UCSD-AML1 (cell line): ENCODE measurements at regions not wholly inside any gene's neighbourhood (a gene's known extent, or its start where the extent isn't known, plus 50 kb on each side); places are given as distances from the start of the nearest gene placed in this dataset.

ENCODE experiments used
- DNase-seq: peaks from one replicate; lab custom pipeline; 2025; ENCODE audit not compliant: unreplicated experiment; lab: John Stamatoyannopoulos, UW

DNA sequence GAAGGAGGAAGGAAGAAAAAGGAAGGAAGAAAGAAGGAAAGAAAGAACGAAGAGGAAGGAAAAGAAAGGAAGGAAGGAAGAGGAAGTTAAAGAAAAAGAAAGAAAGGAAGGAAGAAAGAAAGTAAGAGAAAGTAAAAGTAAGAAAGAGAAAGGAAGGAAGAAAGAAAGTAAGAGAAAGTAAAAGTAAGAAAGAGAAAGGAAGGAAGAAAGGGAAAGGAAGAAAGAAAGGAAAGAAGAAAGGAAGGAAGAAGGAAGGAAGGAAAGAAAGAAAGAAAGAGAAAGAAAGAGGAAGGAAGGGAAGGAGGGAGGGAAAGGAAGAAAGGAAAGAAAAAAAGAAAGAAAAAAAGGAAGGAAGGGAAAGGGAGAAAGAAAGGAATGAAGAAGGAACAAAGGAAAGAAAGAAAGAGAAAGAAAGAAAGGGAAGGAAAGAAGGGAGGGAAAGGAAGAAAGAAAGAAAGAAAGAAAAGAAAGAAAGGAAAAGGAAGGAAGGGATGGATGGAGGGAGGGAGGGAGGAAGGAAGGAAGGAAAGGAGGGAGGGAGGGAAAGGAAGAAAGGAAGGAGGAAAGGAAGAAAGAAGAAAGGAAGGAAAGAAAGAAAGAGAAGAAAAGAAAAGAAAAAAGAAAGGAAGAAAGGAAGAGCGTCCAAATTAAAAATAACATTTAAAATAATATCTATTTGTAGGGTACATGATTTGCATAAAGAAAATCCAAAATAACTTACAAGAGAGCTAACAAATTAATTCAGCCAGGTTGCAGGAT, 827.9 kb downstream of the TSN start:
- DNase-seq, result no peak

DNA sequence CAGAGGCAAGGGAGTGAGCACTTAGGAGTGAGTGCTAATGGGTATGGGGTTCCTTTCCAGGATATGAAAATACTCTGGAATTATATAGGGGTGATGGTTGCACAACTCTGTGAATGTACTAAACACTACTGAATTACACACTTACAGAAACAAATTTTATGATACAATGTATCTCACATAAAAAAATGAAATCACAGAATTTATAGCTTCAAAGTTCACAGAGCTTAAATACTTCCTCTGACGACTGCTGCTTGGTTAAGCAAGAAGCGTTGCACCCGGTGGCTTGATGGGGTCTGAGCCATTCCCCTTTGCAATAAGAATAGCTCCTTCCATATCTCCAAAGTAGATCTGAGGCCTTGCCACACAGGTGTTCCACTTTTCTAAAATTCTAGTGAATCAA, 835.1 kb downstream of the TSN start:
- no peak for DNase-seq

DNA sequence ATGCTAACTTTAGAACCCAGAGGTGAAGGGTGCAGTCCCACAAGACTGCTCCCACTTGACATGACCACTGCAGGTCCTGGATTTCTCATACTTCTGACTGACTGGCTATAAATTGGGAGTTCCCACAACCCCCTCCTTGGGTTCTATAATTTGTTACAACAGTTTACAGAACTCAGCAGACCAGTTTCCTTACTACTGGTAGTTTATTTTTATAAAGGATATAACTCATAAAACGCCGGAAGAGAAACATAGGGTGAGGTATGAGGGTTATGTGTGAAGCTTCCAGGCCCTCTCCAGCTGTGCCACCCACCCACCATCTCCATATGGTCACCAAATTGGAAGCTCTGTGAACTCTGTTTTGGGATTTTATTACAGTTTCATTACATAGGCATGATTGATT, 839.6 kb downstream of the TSN start:
- no peak for DNase-seq

DNA sequence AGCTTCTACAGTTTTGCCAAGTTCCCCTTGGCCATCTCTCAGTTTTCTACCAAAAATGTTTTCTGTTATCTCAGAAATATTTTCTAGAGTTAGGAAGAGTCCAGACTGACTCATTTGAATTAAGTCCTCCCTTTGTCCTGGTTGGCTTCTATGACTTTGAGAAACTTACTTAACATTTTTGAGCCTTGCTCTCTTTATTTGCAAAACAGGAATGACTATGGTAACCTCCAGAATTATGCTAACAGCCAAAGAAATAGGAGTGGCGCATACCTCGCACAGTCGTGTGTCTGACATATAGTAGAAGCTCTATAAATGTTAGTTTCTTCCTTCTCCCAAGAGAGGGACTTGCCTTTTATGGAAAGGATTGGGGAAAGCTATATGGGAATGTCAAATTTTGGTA, 841.1 kb downstream of the TSN start:
- DNase-seq, result no peak

DNA sequence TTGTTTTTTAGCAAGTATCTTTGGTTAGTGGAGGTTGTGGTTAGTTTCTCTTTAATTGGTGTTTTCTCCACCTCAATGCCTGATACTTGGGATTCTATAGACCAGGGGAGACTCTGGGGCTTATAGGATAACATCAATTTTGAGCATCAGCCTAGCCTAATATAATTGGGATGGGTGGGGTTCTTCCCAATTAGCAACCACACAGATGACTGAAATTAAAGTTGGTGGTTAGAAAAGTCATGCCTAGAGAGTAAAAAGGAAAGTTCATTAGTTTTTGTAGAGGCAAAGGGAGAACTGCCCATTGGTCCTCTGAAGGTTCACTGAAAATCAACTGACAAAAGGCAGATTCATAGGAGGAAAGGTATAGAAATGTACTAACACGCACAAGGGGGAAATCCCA, 843.3 kb downstream of the TSN start:
- DNase-seq, result no peak

DNA sequence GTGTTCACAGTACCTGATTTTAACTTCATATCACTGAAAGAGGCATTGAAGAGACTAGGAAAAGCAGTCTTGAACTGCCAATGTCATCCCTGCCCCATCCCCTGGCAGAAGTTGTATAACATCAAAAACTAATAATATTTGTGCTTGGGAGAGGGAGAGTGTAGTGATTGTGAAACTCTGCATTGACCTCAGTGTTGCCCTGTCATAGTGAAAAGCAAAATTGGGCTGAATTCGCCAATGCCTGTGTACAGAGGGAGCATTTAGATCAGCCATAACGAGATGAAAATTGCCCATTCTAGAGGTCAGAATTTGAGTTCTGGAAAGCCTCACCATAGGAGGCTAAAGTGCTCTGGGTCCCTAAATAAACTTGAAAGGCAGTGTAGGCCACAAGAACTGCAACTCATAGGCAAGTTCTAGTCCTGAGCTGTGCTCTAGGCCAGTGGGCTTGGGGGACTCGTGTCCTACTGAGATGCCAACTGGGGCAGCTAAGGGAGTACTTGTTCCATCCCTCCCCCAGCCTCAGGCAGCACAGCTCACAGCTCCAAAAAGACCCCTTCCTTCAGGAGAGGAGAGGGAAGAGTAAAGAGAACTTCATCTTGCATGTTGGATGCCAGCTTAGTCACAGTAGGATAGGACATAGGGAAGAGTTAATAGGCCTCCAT, 855.6 kb downstream of the TSN start:
- no peak for DNase-seq

DNA sequence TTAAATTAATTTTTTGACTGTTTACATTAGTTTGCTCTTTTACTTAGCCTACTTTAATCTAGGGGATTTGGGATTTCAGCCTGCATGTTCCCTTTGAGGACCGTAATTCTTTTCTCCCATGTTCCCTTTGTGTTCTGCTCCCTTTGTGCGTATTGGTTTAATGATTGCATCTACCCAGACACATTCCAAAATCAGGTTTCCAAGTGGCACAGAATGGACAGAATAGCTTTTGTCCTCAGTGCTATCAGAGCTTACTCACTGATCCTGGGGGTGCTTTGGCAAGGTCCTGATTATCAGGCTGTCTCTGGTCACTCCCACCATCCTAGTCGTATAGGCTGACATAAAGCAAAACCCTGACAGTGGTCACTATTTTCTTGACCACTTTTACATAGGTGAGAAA, 867.5 kb downstream of the TSN start:
- no peak for DNase-seq

DNA sequence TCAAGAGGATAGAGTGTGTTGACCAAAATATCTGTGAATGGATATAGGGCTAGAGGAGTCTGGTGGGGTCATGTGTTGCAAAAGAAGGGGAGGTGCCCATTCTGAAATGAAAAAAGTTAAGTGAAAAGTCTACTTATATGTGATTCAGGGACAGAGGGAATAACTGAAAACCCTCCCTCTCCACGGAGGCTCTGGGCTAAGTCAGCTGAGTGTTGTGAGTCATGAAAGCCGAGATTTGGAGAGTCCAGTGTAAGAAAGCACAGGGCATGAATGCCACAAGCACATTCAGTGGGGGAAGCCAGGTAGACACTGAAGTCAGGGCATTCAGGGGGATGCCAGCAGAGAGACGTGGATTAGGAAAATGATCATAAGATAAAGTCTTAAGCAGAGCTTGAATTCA, 871.9 kb downstream of the TSN start:
- DNase-seq, result no peak

DNA sequence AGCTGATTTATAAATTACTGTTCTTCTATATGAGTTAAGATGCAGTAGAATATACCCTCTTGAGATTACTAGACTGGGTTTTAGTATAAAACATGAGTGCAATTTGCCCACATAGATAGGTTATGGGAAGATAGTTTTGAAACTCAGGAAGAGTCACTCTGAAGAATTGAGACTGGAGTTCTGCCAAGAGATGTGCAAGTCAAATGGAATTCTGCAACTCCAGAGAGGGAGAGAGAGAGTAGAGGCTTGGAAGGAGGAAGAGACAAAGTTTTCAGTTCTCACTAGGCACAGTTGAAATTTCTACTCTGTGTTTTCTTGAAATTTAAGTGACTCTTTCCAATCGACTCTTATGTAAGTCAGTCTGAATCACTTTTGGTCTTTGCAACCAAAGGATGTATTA, 878.8 kb downstream of the TSN start:
- DNase-seq, result no peak

DNA sequence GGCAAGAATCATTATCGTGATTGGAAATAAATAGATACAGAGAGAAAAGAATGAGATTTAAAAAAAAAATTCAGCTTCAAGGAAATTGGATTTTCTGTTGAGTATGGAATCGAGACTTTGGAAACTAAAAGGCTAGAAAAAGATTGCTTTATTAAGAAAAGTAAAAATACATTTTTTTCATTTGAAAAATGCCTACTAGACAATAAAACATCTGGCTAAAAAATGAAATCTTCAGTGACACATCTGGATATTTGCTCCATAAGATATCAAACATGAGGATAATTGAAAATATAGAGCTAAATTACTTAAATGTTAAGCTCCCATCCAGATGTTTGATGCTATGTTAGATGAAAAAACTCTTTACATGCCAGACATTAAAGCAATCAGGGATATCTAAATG, 879.5 kb downstream of the TSN start:
- no peak for DNase-seq

DNA sequence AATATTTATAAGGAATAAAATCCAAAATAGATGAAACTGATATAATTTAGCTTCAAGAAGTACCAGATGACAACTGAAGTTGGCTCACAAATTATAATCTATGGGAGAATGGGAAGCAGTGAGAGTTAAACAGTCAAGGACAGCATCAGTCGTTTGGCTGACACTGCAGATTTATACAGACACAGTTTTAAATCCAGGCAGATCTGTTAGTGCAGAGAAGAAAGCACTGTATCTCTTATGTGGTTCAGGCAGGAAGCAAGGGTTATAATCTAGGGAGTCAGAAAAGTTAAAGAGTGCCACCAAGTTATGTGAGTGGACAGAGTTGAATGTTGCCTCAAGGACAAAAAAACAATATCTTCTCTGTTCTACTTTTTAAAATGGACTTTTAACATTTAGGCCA, 880.2 kb downstream of the TSN start:
- no peak for DNase-seq

DNA sequence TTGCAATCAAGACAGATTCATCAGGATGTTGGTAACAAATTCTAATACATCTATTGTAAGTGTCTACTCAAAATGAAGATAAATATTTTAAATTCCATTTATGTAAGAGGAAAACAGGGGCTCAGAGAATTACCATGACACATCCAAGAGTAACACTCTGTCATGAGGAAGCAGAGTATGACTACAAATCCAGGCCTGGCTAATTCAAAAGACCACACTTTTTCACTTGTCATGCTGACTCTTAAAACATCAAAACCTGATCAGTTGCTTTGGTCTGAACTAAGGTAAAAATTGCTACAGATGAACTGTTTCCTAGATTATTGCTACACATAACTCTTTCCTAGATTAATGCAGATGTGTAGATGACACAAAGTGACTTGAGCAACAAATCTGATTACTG, 880.6 kb downstream of the TSN start:
- no peak for DNase-seq

DNA sequence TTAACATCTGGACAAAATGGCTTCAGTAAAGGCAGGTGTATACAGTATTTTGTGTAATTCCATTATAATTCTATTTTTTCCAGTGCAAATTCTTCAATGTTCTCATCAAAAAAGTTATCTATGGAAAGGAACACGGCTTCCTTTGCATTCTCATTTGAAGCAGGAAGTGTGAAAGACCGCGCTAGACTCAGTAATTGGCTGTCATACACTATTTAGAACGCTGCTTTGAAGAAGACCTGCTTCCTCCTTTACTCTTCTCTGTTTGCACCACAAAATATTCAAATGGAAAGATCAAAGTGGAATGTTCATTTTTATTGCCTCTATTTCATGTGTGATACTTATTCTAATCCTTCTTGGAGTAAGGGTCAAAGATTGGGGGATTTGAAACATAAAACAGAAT, 883.7 kb downstream of the TSN start:
- DNase-seq, result no peak

DNA sequence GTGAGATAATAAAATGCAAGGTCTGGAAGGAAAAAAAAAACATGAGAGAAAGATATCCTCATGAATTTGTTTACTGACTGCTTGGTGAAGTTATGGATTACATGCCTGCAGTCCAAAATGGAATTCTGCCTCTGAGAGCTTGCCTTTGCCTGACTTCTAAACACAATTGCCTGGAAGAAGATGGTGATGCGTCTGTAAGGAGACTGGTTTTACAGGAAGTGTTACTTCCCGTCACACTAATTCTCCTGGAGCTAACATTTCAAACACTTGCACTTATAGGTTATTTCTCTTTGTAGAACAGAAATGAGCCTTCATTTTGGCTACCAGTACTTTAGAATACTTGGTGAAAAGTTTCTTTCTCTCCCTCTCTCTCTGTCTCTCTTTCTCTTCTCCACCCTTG, 884.3 kb downstream of the TSN start:
- no peak for DNase-seq

DNA sequence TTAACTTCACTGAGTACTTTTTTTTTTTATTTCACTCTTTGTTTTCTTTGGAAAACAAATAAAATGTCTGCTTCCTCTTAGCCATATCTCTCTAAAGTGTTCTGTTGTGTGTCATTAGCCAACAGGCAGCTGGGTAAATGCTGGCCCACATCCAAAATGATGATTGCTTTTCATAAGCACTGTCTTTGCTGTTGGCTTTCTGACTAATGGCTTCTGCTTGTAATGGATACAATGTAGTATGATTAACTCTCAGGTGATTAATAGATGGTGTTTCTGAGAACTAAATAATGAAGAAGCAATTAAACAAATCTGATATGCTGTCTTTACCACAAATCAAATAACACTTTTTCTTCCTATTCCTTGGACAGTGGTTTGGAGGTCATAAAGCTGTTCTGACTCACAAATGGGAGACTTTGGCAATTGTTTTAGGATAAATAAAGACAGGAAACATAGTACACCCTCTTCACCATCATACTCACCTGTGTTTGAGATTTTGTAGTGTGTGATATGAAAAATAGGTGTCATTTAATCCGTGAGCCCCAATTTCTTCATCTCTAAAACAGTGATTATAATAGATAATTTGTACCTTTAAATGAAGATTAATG, 888.4 kb downstream of the TSN start:
- DNase-seq, result no peak

DNA sequence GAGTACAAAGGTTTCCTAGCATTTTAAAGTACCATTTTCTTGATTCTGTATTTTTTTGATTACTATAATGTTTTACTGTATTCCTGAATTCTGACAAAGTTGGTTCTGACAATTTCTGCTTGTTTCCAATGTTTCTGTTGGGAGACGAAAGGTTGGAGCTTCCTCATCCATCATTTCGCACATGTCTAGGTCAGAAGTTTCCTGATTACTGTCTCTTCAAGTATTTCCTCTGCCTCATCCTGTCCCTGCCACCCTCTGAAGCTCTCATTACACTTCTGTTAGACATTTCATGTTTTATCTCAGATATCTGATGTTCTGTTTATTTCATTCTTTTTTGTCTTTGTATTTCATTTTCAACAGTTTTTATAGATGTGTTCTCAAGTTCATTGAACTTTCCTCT, 895.8 kb downstream of the TSN start:
- DNase-seq, result no peak

DNA sequence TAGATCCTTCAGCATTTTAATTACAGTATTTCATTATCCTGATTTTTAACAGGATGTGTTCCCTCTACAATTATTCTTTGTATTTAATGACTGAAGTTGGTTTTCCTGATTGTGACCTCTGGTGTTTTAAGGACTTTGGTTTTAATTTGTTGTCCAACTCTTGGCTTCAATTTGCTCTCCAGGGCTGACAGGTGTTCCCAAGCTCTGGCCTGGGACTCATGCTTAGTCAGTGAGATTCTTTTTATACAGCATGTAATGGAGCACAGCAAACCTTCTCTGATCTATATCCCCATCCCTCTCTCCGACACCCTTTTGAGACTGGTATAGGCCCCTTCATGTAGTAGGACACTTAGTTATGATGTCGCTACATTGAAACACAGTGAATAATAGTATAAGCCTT, 896.3 kb downstream of the TSN start:
- no peak for DNase-seq

DNA sequence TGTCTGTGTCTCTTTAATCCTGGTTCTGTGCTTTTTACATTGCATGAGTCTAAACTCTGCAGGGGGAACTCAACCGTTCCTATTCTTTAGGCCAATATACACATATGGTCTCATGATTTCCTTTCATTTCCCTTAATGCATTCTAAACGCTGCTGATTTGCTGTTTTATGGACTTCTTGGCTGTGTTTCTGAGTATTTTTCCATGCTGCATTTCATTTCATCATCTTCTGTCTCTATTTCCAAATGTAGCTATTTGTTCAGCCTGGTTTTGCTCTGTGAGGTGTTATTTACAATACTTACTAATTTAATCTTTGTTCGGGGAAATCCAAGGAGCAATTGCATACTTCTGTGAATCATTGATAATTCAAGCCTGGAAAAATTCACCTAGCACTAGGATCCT, 897.2 kb downstream of the TSN start:
- DNase-seq, result no peak

DNA sequence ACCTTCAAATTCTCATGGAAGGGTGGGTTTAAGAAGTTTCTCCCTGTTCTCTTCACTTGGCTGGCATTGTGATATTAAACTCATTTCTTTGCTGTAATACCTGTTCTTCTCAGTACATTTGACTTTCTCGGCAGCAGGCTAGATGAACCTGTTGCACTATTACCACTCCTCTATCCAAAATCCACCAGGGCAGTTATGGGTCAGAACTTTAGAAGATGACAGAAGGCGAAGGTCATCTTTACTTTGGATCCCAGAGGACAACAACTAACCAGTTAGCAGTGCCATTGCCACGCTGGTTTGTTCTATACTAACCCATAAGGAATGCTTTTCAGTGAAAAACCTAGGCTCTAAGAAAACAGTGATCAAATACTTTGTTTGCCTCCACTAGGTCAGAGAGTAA, 901.0 kb downstream of the TSN start:
- no peak for DNase-seq

DNA sequence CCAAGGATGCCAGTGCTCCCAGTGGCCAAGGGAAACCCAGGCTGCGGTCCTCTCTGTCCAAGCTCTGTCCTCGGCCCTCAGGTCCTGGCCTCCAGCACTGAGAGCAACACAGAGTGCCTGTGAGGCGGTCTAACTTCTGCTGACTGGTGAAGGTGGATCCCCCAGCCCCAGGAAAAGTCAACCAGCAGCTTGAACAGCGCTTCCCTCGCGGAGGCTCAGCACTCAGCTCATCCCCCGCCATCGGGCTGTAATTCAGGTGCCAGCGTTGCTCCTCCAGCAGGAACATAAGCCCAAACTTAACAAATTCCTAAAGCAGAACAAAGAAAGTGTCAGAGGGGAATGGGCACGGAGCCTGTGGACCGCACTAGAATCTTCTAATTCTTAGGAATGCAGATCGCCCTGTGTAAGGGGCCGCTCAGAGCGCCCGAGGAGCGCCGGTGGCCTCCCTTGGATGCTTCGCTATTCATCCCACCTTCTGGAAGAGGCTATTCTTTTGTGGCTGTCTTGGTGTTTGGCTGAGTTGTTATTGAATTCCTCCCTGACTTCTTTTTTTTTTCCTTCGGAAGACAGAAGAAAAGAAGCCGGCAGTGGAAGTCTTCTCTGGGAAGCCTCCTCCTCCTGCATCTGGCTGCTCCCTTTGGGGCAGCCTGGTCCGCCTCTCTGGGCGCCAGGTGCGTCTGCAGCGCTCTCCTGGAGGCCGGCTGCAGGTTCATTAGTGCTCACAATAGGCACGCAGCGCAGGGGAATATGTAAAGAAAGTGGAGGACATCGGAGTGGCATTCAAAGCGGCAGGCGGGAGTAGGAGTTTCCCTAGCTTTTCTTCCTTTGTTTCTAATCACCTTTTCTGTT, 905.6 kb downstream of the TSN start:
- DNase-seq, result no peak

DNA sequence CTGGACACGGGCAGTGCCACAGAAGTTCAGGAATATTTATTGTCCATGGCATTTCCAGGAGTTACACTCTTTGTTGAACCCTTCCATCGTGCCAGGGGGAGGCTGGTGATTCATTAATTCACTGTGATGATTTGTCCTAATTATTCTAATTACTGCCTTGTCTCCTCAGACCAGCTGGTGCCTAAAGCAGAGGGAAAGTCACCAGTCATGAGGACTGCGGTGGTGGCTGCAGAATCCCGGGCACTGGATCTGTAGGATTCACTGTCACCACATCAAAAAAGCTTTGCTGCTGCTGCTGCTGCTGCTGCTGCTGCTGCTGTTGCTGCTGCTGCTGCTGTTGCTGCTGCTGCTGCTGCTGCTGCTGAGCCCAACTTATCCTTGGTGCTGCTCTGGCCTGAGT, 908.2 kb downstream of the TSN start:
- no peak for DNase-seq

DNA sequence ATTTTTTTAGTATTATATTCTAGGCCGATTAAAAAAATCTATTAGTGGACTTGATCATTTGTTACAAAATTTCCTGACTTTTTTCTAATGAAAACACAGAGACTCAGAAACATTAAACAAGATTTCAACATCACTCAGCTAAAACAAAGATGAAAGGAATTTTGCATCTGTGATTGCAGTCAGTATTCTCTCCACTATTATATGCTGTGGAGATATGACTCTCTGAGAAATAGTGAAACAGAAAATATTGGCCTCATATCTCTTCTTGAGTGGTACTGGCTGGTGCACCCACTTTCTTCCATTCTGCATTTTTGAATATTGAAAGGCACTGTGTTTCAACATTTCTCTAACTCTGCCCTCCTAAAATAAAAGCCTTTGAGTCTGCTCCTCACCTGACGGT, 914.2 kb downstream of the TSN start:
- no peak for DNase-seq
